HG02798 (cell line): ENCODE measurements at regions not wholly inside any gene's neighbourhood (a gene's known extent, or its start where the extent isn't known, plus 50 kb on each side); places are given as distances from the start of the nearest gene placed in this dataset.
"Not testable (repeated sequence)": the region's sequence is repeated elsewhere in the genome, so short reads cannot be mapped to it uniquely, and the experiment has no call there.

Source experiments
- ATAC-seq: cut with Tn5 transposase; IDR thresholded peaks from one replicate; pipeline ENCODE4 v1.9.1; 2021; ENCODE audit warnings: mild to moderate bottlenecking; ENCODE audit not compliant: unreplicated experiment, poor library complexity

DNA sequence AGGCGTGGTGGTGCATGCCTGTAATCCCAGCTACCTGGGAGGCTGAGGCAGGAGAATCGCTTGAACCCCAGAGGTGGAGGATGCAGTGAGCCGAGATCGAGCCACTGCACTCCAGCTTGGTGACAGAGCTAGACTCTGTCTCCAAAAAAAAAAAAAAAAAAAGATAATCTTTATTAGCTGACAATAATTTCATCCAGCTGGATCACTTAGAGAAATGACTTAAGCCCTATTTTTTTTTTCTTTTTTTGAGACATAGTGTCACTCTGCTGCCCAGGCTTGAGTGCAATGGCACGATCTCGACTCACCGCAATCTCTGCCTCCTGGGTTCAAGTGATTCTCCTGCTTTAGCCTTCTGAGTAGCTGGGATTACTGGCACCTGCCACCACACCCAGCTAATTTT is 51.6 kb upstream of the MAP4K4 start:
- not testable (repeated sequence) for ATAC-seq

DNA sequence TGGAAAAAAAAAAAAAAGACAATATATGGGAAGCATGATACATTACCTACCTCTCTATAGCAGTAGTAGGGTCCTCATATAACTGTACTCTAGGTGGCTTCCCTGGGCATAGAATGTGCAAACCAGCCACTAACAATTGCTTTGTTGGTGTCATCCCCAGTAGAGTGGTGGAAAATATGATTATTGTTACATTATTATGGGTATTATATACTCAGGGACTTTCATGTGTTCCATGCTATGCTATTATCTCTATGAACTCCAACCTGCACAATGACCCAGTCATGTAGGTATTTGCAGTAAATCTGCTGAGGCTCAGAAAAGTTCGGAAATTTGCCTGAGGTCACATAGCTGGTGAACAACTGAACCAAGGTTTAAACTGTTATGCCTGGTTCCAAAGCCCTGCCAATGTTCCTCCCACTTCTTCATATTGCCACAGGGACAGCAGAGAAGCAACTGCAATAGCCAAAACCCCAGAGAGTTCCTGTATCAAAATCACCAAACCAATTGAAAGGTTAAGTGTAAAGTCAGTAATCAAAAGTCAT is 52.6 kb upstream of the MAP4K4 start:
- no peak for ATAC-seq

DNA sequence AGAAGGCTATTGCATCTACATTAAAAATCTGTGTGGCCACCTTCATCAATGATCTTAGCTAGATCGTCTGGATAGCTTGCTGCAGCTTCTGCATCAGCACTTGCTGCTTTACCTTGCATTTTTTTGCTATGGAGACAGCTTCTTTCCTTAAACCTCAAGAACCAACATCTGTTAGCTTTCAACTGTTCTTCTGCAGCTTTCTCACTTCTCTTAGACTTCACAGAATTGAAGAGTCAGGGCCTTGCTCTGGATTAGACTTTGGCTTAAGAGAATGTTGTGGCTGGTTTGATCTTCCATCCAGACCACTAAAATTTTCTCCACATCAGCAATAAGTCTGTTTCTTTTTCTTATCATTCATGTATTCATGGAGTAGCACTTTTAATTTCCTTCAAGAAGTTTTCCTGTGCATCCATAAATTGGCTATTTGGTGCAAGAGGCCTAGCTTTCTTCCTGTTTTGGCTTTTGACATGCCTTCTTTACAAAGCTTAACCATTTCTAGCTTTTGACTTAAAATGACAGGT is 54.4 kb upstream of the MAP4K4 start:
- ATAC-seq: no peak

DNA sequence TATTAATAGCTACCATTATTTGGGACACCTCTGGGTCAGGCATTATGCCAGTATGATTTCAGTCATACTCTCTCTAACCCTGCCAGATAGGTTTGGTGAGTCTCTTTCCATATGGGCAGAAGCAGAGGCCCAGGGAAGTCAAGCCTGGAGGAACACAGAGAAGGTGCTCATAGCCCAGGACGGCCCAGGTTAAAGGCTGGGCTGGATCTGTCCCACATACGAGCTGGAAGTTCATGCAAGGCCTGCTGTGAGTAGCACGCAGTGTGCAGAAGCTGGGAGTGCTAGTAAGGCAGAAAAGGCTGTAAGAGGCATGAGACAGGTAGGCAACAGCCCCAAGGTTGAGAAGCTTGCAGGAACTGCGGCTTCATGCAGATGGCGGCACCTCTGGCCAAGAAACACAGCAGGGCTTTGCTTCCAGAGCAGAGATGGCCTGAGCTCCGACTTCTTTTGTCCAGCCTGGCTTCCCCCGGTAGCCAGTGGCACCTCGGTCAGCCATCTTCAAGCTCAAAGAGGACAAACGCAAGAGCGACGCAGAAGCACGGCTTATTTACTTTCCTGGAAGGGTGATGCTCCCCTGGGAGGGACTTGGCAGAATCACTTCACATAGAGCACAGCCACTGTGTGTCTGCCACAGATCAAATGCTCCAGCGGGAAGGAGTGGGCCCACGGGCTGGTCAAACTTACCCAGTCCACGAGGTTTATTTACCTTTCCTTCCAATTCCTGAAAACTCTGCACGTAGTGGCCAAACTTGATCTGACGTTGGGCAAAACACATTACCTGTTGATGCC is 58.5 kb upstream of the MAP4K4 start:
- no peak for ATAC-seq

DNA sequence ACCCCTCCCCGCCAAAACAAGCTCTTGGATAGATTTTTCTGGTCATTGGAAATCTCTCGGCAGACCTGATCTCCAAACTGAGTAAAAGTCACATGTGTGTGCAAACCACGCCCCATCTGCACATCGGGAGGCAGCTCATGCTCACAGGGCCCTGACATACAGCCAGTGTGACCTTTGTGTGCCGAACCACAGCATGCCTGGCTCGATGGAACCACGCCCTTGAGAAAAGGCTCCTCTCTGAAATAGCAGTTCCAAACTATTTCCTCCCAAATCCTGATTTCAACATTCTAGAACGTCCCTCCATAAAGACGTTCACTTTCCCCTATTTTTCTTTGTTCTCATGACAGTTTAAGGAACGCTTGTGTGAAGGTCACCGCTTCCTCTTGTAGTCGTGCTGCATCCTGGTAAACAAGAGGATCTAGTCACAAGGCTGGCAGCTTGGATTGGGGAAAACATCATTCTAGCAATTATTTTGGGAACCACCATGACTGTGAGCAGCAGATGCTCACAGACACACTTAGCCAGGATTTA is 59.3 kb upstream of the MAP4K4 start:
- no peak for ATAC-seq

DNA sequence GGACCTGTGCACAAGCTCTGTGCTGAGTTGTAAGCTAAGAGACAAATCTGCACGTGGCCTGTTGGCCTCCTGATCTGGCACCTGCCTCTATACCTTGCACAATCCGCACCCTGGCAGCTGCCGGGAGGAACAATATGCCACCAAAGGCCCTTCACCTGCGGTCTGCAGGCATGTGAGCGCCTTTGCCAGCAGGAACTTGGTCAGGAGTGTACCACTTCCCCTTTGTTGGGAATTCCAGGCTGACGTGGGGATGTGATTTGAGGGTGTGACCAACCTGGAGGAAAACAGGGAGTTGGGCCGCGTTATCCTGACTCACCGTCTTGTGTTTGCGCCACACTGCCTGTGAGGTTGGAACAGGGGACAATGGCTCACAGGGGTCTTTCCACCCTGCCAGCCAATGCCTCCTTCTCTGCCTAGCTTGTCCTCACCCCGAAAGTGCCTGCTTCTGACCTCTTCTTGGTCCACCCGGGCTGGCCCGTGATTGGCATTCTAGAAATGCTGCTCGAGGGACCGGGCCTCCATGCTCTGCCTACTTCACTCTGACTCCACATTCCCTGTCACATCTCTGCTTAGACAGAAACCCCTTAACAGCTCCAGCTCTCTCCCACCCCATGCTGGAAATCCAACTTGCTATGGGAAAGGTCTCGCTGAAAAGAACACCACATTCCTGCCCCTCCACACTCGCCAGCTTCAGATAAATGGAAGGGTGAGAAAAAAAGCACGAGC is 67.1 kb upstream of the MAP4K4 start:
- no peak for ATAC-seq

DNA sequence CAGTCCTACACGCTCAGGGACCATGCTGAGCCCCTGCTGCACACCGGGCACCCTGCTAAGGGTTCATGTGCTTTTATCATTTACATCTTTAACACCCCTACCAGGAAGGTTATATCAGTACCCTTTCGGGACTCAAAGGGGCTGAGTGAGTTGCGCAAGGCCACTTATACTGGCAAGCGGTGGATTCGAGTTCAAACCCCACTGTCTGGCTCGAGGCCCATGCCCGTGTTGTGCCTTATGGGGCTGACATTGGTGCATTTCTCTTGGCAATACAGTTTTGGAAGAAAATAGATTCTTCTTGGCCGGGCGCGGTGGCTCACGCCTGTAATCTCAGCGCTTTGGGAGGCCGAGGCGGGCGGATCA is 69.5 kb upstream of the MAP4K4 start:
- ATAC-seq: no peak

DNA sequence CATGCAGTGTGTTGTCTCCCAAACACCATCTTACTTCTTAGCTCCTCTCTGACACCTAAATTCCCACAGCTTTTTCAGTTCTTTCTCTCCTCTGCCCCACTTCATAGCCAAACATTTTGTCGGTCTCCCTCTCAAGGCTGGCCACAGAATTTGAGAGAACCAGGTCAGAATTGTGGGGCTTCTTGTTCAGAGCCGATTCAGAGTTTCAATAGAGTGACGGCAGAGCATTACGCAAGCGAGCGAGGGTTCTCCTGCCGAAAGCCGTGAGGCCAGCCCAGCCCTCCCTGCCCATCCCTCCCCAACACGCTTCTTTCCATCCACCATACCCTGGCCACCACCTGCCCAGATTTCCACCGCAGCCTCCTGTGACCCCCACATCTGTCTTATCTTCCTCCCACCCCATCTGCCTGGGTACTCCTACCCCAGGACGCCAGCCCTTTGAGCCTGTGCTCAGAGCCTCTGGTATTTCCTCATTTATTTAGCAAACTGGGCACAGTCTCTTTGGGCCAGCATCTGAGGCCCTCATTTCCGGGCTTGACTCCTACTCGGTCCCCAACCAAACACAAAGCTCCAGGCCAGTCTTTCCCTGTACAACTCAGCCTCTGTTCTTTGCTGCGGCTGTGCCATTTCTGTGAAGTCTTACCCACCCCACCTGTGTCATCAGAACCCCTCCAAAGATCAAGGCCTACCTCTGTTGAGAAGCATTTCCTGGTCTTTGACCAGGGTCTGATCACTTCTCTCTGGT is 70.0 kb upstream of the MAP4K4 start:
- ATAC-seq: no peak

DNA sequence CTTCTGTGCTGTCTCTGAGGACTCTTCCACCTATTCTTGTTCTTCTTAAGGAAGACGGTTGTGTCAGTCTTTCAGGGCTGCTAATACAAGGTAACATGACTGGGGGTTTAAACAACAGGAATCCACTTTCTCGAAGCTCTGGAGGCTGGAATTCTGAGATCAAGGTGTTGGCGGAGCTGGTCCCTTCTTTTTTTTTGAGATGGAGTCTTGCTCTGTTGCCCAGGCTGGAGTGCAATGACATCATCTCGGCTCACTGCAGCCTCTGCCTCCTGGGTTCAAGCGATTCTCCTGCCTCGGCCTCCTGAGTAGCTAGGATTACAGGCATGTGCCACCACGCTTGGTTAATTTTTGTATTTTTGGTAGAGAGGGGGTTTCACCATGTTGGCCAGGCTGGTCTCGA is 71.7 kb upstream of the MAP4K4 start:
- not testable (repeated sequence) for ATAC-seq

DNA sequence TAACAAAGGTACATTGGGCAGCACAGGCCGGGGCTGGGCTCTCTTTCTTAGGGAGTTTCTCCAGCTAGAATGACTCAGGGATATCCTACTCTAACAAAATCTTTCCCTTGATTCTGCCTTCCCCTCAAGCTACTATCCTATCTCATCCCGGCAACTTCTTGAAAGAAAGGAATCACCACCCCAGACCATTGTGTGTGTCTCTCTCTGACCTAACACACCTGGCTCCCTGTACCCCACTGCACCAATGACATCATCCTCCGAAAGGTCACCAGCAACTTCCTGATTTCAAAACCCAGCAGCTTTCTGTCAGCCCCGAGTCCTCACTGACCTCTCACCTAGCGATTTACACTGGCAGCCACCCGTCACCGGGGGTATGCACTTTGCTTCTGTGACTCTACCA is 72.1 kb upstream of the MAP4K4 start:
- ATAC-seq: peak; percentile 37

DNA sequence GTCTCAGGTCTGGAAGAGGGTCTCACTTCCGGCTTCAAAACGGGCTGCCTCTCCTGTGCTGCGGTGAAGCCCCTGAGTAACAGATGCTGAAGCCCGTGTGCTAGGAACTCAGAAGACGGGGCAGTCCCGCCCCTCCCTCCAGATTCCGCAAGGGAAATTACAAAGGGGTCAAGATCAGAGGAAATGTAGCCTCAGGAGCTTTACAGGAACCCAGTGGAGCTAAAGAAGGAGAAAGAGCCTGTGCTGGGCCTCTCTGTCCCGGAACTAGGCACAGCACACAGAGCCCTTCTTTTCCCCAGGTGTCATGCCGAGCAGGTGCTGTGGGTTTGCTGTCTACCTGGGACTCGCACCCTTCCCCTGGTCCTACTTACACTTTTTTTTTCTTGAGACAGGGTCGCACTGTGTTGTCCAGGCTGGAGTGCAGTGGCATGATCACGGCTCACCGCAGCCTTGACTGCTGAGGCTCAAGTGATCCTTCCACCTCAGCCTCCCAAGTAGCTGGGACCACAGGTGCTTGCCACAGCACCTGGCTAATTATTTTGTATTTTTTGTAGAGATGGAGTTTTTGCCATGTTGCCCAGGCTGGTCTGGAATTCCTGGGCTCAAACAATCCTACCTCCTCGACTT is 72.7 kb upstream of the MAP4K4 start:
- no peak for ATAC-seq

DNA sequence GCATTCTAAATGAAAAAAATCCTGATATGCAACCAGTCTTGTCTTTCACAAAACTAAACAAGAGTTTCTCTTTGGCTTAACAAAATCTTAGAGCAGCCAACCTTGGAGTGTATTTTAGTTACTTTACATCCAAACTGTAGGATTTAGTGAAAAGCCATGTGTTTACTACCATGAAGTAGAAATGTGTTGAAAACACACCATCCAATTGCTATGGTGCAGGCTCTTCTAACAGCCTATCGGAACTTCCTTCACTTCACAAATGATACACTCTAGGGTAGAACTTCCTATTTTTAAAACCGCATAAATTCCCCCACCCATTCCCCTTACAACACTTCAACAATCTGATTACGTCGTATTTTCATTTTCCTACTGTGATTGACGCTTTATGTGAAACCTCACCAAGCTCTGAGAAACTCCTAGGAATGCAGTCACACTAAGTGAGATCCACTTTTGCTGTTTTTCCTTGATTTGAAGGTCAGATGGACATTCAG is 74.4 kb upstream of the MAP4K4 start:
- peak; percentile 64 for ATAC-seq

DNA sequence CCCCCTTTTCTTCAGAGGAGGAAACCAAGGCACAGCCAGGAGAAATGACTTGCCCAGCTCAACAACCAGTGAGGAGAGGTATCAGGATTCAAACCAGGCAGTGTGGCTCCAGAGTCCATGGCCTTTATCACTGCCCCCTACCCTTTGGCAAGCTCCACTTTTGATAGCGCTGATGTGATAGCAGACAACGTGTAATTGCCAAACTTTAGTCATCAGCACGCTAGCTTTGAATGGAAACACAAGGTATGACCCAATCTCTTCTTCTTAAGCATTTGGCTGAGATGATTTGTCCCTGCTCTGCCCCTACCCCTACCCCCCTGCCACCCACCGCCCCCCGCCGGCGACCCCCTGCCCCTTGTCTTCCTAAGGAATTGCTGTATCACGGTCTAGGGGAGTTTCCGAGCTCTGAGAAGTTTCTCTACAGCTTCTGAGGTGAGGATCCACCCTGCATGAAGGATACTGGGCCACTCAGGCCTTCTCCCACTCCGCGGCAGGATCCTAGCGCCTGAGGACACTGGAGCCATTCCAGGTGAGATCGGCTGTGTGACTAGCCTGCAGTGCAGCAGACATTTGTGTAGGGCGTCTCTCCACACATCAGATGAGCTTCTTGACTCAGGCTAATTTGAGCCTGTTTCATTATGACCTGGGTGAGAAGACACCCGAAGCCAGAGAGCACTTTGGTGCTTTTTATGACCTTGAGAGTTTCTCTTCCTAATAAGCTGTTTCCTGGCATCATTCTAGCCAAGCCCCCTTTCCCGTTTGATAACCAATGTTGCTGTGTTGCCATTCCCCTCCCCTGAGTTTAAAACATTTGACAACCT is 75.1 kb upstream of the MAP4K4 start:
- peak; percentile 87 for ATAC-seq

DNA sequence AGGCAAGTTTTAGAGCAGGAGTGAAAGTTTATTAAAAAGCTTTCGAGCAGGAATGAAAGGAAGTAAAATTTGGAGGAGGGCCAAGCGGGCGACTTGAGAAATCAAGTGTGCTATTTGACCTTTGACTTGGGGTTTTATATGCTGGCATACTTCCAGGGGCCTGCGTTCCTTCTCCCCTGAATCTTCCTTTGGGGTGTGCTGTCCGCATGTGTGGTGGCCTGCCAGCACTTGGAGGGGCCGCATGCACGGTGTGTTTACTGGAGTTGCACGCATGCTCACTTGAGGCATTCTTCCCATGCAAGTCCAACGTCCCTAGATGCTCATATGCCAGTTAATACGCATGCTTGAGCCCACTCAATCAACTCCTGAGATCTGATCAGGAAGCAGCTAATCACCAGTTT is 78.3 kb upstream of the MAP4K4 start:
- no peak for ATAC-seq

DNA sequence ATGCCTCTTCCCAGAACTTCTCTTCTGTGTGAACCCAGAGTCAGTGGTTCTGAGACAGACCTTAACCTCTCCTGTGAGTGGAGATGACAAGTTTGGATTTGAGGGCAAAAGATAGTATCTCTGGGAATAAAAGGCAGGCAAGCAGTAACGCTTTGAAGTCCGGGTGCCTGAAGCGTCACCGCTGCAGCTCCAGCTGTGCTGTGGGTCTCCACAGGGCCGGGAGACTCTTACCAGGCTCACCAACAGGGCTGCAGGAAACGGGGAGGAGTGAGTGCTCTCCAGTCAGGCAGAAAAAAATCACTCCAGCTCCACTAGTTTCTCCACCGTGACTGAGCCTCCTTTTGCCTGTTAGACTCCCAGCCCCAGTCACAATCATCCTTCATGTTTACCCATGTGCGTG is 79.7 kb upstream of the MAP4K4 start:
- no peak for ATAC-seq

DNA sequence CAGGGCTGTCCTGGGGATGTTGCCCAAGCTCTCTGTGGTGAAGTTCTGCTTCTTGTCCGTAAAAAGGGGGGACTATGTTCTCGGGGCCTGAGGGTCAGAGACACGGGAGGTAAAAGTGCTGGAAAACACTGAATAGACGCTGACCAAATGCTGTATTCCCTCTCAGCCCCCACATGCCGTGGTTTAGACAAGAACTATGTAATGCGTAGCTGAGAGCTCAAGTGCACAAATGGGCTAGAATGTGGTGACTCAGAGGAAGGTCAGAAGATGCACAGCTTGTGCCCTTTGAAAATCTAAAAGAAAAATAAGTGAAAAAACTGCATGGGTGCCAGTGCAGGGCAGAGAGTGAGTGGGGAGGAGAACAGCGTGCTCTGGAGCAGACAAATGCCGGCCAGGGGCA is 80.3 kb upstream of the MAP4K4 start:
- ATAC-seq: no peak

DNA sequence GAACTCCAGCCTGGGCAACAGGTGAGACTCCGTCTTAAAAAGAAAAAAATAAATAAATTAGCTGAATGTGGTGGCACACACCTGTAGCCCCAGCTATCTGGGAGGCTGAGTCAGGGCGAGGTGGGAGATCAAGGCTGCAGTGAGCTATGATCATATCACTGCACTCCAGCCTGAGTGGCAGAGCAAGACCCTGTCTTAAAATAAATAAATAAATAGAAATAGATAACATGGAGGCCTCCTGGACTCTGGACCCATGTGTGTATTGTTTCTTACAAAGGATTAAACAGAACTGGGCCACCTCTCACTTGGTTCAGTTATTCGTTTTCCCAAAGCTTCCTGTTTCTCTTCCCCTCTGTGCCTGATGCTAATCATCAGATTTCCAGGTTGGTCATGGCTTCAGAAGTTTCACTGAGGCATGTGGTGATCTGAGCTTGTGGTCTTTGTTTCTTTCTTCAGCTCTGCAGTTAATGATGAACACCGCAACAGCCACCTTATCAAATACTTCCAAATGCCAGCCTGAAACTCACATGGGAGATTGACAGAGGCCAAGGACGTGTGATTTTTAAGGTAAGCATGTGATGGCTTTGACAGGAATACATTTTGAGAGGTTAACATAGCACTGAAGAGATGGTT is 83.3 kb upstream of the MAP4K4 start:
- ATAC-seq: no peak

DNA sequence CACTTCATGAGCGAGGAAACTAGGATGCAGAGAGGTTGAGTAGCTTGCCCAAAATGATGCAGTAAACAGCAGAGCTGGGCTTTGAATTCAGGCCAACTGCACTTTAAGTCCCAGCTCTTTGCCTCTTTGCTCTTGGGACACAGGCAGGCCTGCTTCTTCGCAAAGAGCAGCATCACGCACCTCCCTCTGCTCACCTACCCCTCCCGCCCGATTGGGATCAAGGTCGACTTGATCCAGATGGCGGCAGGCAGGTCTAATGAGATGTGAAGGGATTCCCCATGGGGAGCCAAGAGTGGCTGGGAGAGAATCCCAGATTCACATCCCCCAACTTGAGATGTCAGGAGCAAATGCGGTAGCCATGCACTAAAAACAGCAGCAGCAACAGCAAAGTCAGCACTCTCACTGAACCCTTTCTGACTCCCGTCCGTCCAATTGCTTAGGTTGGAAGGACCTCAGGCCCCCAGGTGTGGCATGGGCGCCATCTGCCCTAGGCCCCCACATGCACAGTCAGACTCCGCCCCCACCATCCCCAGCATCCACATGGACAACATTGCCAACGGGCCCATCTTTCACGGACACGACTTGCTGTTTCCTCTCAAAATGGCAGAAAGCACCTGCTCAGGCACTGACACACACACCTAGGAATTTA is 84.3 kb upstream of the MAP4K4 start:
- ATAC-seq: no peak
